NCI-H2029 (cell line): ENCODE measurements at regions not wholly inside any gene's neighbourhood (a gene's known extent, or its start where the extent isn't known, plus 50 kb on each side); places are given as distances from the start of the nearest gene placed in this dataset.

Experiments used
- DNase-seq: peaks from one replicate; lab custom pipeline; 2025; lab: John Stamatoyannopoulos, UW

DNA sequence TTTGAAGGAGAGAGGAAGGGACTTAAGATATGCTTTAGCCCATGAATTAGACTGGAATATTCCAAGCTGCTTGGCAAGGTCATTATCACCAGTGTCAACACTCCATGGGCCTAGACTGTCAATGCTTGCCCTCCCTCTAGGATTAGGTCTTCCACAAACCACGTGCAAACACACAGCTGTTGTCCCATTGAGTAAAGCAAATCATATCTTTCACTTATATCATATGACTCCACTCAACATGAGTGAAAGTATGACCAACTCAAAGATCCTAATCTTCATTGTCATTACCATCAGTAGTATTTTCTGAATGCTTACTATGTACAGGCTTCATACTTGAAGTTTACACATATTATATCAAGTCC, 57.0 kb upstream of the GRAMD2B start:
- DNase-seq, result peak; percentile 21

DNA sequence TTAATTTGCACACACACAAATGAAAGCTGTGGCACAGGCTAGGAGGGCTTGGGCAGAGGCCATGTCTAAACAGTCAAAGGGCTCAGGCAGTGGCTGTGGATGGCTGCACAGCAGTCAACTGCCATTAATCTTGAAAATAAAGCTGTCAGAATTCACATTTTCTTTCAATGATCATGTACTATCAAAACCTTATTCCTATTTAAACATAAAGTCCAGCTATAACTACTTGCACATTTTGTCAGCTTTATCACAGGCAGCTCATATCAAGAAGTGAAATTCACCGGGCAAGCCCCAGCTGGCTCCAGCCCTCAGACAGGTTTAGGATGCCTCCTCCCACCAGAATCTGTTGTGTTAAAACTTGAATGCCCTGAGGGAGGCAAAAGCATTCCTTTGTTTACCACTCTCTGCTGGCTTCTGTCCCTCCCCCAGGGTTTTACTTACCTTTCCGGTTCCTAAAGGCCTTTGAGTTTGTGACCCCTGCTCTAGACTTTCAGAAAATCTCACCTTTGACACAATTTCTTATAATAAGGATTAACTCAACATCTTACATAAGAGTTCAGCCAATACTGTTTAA, 54.9 kb upstream of the GRAMD2B start:
- no peak for DNase-seq

DNA sequence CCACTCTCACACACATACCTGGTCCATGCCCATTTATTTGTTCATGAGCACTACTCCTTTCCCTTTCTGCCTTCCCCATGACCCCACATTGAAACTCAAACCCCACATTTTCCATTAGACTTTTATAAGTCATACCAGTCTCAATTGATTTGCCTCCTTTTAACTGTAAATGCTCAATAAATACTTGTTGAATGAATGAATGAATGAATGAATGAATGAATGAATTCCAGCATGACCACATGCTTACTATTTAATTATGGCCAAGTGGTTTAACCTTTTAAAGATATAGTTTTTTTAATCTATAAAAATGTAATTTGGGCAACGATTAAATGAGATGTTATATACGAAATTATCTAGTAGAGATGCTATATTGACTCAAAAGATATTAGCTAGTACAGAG, 54.1 kb upstream of the GRAMD2B start:
- DNase-seq, result no peak

DNA sequence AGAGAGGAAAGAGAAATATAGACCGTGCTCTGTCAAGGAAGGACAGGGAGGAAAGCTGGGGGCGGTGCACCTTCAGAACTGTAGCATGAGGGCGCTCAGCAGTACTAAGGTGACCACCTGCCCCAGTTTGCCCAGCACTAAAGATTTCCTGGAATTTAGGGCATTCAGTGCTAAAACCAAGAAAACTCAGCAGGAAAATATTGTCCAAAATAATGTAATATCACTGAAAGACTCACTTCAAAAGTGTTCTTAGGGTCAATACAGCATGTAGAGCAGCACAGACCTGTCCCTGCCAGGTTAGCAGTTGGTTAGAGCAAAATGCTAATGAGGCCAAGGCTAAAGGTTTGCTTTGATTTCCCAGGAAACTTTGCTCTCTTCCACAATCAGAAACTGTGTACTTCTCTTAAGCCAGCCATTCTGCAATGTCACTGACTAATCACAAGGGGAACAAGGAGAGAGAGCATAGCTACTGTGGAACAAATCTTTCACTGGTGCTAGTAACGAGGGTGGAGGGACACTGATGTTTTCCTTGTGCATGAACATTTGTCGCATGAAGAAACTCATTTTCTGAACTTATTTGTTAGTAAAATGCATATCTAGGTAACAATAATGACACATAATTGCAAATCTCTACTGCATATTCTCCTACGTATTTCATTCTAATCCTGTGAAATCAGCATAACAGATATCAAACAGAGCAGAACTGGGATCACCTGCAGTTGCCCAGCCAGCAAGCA, 53.0 kb upstream of the GRAMD2B start:
- DNase-seq, result no peak

DNA sequence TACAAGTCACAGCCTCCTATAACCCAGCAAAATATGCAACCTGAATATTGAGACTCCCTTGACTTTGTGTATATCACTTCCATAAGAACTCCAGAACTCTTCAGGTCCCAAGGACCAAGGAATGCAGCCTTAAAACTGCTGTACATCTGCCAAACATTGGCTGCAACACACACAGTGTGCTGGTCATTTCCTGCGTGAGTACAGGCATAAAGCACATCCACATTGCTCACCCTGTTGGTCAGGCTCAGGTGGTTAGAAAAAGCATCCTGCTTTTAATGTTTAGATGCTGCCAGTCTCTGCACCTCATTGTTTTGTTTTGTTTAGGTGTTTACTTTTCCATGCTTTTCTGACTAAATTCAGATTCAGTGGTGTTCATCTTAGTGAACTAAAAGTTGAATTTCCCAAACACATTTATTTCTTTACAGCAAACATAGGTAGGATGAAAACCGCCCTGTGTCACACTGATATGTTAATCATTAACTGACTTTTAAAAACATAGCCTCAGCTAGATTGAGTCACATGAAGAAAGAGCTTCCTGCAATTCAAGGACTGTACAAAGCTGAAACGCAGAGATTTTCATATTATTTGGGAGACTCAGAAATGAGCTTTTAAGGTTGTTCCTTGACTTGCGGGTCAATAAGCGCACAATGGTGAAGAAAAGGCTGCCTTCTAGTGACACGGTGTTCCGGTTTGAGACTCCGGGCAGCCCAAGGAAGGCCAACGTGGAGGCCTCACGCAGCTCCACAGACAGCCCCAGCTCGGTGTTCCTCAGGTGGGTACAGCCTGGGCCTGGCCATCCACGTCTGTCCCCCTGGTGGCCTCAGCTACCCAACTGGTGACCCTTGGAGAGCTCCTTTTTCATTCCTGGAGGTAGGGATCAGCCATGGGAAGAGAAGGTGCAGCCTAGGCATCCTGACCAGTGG, 52.2 kb upstream of the GRAMD2B start:
- DNase-seq, result no peak

DNA sequence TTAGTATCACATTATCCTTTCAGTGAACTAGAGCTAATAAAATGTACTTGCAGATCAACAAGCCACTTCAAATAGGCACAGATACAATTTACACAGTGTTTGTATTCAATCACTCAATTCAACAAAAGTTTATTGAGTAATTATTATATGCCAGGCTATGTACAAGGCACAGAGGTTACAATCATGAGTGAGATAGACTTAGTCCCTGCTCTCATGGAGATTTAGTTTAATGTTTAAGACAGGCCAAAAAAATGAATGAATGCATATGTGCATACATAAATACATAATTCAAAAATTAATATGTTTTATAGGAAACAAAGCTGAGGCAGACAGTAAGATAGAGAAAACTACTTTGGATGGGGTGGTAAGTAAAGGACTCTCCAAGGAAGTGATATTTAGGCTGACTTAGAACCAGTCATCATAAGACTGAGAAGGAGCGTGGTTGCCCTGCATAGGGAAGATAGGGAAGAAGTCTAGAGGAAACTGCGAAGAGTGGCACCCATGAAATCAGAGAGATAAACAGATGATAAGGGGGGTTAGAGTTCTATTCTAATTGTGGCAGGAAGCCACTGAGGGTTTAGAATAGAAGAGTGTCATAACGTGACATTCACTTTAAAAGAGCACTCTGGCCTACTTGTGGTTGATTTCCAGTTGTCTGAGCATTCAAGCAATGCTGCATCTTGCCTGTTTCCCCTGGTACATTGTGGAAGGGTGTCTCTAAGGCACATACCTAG, 49.7 kb upstream of the GRAMD2B start:
- no peak for DNase-seq
